ENCODE measurements at regions not wholly inside any gene's neighbourhood (a gene's known extent, or its start where the extent isn't known, plus 50 kb on each side); places are given as distances from the start of the nearest gene placed in this dataset.
"Not testable (repeated sequence)": the region's sequence is repeated elsewhere in the genome, so short reads cannot be mapped to it uniquely, and the experiment has no call there.

- no peak for DNase-seq
These were observed 615.0 kb downstream of the HINT1 start for GRCh38 chr5:130549884-130550561.

DNA sequence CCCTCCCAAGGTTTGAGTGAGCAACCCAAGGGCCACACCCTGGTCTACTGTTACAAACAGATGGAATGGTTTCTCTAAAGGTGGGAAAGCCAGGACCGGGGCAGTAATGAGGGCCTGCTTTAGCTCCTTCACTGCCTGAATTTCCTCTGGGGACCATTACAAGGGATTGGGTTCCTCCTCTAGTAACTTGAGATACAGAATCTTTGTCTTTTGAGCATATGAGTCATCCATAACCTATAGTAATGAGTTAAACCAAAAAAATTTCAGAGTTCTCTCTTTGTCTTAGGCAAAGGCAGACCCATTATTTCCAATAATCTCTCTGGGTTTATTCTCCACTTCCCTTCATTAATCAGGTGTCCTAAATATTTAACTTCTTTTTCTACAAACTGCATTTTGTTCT lies 618.8 kb downstream of the HINT1 start:
- DNase-seq: no peak

DNA sequence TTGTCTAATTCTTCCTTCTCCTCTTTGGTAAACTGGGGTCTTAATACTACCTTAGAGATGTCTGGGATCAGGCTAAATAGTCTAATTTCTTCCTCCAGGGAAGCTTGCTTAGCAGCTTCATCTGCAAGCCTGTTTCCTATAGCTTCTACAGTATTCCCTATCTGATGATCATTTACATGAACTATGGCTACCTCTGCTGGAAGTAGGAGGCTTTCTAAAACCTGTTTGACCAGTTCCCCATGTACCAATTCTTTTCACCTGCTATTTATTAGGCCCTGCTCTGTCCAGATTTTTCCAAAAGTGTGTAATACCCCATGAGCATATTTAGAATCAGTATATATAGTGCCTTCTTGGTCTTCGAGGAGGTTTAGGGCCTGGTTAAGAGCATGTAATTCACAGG lies 619.8 kb downstream of the HINT1 start:
- no peak for DNase-seq

DNA sequence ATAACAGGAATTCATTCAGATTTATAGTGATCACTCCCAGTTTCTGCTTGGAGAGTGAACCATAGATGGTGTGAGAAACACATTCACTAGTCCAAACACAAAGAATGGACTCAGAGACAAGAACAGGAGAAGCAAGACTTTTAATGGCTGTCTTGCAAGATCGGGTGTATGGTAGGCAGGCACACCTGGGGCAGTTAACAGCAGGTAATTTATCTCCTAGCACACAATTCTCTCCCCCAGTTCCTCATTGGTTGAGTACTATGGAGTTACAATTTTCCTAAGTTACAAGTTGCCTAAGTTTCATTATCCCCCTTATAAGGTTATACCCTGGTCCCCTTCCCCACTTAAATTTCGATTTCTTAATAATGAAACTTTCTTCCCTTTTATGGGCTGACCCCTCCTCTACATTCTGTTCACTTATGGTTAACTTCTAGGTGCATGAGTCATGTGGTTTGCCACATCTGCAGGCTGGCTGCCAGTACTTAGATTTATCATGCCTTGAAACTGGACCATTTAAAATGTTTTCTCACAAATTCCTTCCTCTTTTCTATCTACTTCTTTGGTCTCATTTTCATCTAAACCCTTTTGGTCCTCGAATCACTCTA lies 623.3 kb downstream of the HINT1 start:
- DNase-seq: no peak

- no peak for DNase-seq
These were observed 628.4 kb downstream of the HINT1 start for GRCh38 chr5:130536691-130537090.

- DNase-seq: no peak
These were observed 628.5 kb downstream of the CHSY3 start for GRCh38 chr5:130532786-130533185.

DNA sequence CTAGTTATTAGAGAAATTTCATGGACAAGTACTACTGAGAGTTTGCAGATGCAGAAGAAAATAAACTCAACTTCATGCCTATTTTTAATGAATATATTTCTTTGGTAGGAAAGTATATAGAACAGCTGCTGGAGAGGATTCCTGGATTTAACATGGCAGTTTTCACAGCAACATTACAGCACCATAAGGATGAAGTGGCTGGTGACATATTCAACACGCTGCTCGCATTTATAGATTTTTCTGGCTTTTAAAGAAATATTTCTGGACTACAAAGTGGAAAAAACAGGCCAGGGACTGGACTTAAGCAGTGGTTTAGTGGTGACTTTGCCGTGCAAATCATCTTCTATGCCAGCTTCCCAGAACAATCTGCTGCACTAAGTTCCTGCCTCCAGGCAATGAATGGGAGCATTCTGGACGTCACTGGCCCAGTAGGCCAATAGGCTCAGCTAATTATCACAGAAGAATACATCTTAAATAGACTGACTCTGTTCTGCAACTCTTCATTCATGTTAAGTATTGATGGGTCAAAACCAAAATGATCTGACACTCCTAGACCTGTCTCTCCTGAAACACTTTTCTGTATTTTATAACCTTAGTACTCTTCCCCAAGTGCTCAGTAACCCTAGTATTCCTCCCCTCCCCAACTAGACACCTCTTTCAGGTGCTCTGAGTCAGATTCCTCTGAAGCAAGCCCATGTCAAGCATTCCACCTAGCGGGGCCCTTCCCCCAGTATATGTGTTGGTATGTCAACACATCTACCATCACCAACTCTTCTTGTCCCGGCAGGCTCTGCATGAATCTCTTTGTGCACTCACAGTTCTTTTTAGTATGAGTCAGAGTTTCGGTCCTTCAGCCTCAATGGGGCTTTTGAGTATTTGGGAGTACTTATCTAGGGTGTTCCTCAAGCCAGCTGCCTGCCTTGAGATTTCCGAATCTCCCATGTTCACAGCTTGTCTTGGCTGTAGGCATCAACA lies 625.5 kb downstream of the CHSY3 start:
- DNase-seq: no peak

DNA sequence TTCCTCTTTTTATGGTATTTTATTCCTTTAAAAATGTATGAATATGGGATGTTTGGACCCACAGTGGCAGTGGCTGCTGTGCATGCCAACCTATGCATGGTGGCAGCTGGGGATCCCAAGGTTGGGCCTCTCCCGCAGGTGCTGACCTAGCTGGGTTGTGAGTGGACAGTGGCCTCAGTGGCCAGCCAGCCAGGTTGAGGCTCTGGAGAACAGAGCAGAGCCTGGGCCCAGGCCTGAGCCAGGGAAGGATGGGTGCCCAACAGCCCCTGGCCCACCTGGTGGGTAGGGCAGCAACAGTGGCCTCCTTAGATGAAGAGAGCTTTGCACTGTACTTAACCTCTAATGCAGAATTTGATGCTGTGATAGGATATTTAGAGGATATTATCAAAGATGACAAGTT lies 624.8 kb downstream of the CHSY3 start:
- no peak for DNase-seq

- no peak for DNase-seq
These were observed 624.2 kb downstream of the CHSY3 start for GRCh38 chr5:130528474-130528873.

- DNase-seq: no peak
These were observed 622.4 kb downstream of the CHSY3 start for GRCh38 chr5:130526708-130527107.

DNA sequence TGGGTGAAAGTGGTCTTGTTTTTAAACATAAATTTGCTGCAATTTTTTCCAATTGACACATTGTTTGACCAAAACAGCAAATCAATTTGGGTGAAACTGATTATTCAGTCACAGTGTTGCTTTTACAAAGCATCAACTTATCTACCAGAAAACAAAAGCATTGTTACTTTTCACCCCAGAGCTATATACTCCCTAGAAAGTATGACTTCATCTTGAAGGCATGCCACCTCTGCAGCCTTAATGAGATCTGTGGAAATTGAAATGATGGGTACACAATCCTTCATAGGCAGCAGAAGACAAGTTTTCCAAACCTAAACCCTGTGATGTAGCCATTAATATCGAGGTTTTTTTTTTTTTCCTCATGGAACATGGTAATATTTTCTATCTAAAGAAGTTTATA lies 615.9 kb downstream of the CHSY3 start:
- no peak for DNase-seq

DNA sequence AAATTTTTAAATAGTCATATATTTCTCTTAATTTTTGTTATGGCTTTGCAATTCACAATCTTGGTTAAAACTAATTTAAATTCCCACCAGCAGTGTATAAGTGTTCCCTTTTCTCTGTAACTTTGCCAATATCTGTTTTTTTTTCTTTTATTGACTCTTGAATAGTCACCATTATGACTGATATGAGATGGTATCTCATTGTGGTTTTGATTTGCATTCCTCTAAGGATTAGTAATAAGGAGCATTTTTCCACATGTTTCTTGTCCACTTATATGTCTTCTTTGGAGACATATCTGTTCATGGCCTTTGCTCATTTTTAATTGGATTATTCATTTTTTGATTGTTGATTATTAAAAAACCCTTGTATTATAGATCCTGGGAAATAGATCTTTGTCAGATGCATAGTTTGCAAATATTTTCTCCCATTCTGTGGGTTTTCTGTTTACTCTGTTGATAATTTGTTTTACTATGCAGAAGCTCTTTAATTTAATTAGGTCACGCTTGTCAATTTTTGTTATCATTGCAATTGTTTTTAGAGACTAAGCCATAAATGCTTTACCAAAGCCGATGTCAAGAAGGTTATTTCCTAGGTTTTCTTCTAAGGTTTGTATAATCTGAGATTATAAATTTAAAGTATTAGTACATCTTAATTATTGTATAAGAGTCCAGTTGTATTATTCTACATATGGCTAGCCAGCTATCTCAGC lies 610.9 kb downstream of the CHSY3 start:
- no peak for DNase-seq

DNA sequence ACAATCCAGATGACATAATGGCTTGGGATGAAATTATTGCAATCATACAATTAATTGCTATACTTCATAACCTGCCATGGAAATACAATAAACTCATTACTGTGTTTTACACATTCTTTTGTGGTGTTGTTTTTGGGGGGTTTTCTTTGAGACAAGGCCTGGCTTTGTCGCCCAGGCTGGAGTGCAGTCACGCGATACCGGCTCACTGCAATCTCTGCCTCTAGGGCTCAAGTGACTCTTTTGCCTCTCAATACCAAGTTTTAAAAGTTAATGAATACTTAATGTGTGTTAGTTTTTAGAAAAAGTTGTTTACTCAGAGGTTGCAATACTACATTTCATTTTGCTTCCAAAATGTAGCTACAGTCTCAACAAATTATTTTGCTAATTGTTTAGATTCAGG lies 598.4 kb downstream of the CHSY3 start:
- DNase-seq: no peak

- DNase-seq: no peak
These were observed 597.0 kb downstream of the CHSY3 start for GRCh38 chr5:130501151-130501865.

GRCh38 chr5:130500495-130500894 lies 596.2 kb downstream of the CHSY3 start:
- not testable (repeated sequence) for DNase-seq

- DNase-seq: no peak
These were observed 592.0 kb downstream of the CHSY3 start for GRCh38 chr5:130496215-130496614.

DNA sequence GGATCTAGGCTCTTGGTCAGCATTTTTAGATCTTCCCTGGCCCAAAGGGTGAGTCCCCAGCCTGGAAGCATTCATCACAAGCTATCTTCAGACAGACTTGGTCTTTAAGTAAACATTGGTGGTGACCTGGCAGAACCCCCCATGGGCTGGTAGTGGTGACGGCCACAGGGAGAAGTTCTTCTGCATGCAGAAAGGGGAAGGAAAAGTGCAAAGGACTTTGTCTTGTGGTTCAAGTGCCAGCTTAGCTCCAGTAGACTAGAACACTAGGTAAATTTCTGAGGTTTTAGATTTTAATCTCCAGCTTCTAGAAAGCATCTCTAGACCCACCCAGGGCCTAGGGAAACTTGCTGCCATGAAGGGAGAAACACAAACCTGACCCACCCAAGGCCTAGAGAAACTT lies 584.0 kb downstream of the CHSY3 start:
- no peak for DNase-seq

DNA sequence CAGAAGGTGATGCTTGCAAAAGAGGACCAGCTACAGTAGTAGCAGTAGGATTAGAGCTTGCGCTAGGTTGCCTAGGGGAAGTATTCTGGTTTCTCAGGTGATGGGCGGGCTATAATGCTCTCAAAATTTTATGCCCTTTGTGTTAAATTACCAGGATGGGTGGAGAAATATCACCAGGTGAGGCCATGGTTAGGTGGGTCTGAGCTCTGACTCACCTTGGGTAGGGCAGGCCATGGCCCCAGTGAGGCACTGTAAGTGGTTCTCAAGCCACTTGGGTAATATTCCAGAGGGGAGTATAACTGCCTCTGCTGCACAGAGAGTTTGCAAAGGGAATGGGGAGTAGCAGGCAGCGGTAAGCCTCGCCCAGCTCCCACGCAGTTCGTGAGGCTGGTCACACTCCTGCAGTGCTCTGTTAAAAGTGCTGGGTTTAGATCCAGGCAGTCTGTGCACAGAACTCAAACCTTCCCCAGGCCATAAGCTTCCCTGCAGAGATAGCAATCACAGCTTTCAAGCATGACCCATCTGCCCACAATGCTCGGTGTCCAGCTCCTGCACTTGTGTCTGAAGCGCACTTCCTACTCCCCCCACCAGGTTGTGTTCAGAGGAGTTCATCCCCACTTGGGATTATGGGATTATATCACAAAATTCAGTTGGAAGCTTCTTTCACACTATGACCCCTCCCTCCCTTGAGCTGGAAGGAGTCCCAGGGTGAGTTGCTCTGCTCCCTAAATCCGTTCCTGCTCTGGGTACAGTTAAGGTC lies 575.0 kb downstream of the CHSY3 start:
- no peak for DNase-seq

DNA sequence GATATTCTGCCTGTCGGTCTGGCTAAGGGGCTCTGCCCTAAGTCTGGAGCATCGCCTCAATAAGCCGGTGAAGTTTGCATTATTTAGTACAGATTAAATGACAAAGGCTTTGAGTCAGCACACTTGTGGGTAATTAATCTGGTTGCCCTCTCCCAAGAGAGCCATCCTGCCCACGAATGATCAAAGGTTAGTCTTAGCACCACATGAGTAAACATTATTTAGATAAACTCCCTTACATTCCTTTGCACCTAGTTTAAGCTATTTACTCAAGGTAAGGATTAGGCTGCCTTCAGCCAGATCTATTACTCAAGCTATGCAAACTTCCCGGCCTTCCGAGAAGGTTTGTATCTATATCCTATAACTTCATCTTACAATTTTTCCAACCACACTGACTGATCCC lies 572.1 kb downstream of the CHSY3 start:
- no peak for DNase-seq

DNA sequence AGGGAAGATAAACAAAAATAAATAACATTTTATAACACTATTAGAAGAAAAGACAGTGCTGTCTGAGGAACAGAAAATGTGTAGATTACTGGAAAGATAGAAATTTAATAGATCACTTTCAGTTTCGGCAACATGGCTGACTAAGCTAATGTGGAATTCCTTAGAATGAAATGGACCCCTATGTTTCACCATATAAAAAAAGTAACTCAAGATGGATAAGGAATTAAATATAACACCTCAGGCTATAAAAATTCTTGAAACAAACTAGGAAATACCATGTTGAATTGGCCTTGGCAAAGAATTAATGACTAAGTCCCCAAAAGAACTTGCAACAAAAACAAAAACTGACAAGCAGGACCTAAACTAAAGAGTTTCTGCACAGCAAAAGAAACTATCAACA lies 558.3 kb downstream of the CHSY3 start:
- DNase-seq: no peak

GRCh38 chr5:130455175-130455574 lies 550.9 kb downstream of the CHSY3 start:
- DNase-seq: no peak

DNA sequence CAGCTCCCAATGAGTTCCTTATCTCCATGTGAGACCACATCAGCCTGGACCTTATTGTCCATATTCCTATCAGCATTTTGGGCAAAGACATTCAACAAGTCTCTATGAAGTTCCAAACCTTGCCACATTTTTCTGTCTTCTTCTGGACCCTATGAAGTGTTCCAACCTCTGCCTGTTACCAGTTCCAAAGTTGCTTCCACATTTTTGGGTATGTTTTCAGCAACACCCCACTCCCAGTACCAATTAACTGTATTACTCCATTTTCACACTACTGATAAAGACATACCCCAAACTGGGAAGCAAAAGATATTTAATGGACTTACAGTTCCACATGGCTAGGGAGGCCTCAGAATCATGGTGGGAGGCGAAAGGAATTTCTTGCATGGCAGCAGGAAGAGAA lies 548.5 kb downstream of the CHSY3 start:
- no peak for DNase-seq

Data from NK-92 treated with Interleukin-12 subunit alpha and Interleukin-12 subunit beta, amount 100 ng/mL, for 24 hours (cell line).